Fibroblast of the aortic adventitia (primary cell): ENCODE measurements at regions not wholly inside any gene's neighbourhood (a gene's known extent, or its start where the extent isn't known, plus 50 kb on each side); places are given as distances from the start of the nearest gene placed in this dataset.
"Not testable (repeated sequence)": the region's sequence is repeated elsewhere in the genome, so short reads cannot be mapped to it uniquely, and the experiment has no call there.

Experiments
- DNase-seq: peaks from one replicate; pipeline ENCODE4 v3.0.0-alpha.2; 2010; ENCODE audit warnings: low read depth
- H3K4me3 ChIP-seq: 2 replicates; pipeline ENCODE4 v1.5.1; 2011; ENCODE audit warnings: low read depth, mild to moderate bottlenecking, control low read depth, low read length, moderate library complexity
- TF ChIP-seq, protein P1 (sequence below): IDR thresholded peaks from 2 replicates; pipeline ENCODE4 v1.5.1; 2011; ENCODE audit warnings: mild to moderate bottlenecking, low read length, control low read depth, inconsistent platforms; ENCODE audit not compliant: insufficient read depth

DNA sequence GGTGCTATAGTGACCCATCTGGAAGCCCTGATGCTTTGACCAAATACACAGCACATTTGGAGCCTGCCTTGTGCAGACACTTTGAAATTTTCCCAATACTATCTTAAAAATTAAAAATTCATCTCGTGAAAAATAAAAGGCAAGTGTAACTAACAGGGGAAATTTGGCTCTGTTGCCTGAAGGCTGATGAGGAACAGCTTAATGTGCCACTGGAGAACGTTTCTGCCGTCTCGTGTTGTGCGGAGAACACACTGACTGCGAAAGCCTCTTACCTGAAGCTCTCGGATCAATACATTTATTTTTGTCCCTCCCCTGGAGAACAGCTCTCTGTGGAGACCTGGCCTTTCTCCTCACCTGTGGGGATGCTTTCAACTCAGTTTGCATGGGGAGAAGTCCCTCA, 77.2 kb upstream of the CHST15 start:
- no peak overlapping the region for H3K4me3 ChIP-seq
- TF ChIP-seq, protein P1, sequence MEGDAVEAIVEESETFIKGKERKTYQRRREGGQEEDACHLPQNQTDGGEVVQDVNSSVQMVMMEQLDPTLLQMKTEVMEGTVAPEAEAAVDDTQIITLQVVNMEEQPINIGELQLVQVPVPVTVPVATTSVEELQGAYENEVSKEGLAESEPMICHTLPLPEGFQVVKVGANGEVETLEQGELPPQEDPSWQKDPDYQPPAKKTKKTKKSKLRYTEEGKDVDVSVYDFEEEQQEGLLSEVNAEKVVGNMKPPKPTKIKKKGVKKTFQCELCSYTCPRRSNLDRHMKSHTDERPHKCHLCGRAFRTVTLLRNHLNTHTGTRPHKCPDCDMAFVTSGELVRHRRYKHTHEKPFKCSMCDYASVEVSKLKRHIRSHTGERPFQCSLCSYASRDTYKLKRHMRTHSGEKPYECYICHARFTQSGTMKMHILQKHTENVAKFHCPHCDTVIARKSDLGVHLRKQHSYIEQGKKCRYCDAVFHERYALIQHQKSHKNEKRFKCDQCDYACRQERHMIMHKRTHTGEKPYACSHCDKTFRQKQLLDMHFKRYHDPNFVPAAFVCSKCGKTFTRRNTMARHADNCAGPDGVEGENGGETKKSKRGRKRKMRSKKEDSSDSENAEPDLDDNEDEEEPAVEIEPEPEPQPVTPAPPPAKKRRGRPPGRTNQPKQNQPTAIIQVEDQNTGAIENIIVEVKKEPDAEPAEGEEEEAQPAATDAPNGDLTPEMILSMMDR, result no peak
- DNase-seq, result no peak

DNA sequence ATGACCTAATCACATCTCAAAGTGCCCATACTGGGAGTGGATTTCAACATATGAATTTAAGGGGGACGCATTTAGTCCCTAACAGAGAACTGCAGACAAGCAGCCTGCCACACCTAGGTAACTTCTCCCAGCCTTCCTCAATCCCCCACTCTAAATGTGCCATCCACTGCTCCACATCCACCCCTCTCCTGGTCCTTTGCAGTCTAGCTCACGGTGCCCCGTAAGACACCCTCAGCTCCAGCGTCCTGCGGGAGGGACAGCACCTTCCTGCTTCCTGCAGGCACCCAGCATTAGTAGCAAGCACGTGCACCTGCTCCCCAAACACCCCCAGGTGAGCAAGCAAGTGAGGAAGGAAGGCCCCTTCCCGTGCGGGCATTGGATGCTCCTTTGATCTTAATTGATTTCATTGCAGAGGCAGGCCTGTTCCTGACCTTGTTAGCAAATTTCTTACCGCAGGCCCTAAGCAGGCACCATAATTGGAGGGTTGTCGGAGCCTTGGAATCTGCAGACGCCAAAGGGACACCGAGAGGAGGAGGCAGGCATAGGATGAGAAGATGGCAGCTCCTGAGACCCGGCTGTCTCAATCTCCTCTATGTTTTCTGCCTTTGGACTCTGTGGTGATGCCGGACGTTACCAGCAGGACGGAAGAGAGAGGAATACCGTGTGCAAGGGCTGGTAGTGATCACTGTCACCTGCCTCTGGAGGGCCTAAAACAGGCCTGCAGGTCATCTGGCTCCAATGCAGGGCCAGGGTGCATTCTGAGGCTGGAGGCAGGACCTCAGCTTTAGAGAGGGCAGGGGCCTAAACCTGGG, 75.8 kb upstream of the CHST15 start:
- DNase-seq, result no peak
- TF ChIP-seq, protein P1, result no peak

DNA sequence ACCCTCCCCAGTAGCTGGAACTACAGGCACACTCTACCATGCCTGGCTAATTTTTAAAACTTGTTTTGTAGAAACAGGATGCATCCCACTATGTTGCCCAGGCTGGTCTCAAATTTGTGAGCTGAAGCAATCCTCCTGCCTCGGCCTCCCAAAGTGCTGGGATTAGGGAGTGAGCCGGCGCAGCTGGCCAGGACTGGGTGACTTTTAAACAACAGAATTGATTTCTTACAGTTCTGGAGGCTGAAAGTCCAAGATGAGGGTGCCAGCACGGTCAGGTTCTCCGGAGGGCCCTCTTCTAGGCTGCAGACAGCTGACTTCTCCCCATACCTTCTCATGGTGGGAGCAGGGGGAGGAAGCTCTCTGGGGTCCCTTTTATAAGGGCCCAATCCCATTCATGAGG, 75.2 kb upstream of the CHST15 start:
- DNase-seq, result no peak
- H3K4me3 ChIP-seq, result no peak overlapping the region
- TF ChIP-seq, protein P1, result no peak

More for the DNA sequence above, 75.8 kb upstream of the CHST15 start:
- no peak overlapping the region for H3K4me3 ChIP-seq

DNA sequence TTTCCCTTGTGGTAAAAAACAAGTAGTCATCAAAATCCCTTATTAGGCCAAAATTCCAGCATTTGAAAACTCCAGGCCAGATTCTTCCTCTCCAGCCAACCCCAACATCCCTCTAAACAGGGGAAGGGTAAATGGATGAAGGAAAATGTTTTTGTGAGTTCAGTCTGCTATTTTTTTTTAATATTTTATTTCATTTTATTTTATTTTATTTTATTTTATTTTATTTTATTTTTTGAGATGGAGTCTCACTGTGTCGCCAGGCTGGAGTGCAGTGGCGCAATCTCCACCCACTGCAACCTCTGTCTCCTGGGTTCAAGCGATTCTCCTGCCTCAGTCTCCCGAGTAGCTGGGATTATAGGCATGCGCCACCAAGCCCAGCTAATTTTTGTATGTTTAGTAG, 74.5 kb upstream of the CHST15 start:
- not testable (repeated sequence) for H3K4me3 ChIP-seq, DNase-seq

DNA sequence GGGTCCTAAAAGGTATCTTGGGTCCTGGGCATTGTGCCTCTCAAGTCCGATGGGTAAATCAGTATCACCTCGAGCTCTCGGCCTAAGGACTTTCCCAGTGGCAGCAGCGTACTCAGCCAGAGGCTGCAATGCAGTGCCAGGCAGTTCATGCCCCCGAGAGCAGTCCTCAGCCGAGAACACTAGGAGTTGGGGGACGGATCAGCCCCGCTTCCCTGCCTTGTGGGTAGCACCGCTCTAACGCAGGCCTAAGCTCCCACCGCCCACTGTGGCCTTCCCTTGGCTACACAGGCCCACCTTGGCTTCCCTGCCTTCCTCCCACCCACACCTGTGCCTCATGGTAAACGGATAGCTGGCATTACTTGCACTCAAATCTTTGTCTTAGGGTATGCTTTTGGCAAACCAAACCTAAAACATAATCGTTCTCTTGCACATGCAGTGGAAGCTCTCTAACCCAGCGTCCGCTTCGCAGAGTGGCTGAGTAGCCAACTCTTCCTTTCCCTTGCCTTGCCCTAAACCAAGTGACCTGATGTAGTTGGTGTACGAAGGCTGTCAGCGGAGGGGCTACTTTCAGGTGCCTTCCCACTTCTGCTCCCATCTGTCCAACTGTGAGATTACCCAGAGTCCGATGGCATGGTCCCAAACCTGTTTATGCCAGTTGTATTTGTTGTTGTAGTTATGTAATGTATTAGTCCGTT, 73.2 kb upstream of the CHST15 start:
- TF ChIP-seq, protein P1, result no peak
- no peak for DNase-seq
- H3K4me3 ChIP-seq, result no peak overlapping the region

DNA sequence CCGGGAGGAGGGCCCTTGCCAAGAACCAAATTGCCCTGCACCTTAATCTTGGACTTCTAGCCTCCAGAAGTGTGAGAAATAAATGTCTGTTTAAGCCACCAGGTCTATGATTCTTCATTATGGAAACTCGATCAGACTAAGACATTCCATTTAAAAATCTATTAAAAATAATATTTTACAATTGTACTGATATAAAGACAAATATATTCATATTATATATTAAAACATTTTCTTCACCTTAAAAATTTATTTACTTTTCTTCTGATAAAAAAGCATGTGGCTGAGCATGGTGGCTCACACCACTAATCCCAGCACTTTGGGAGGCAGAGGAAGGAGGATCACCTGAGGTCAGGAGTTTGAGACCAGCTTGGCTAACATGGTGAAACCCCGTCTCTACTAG, 72.4 kb upstream of the CHST15 start:
- H3K4me3 ChIP-seq, result no peak overlapping the region
- TF ChIP-seq, protein P1, result no peak
- DNase-seq, result no peak

DNA sequence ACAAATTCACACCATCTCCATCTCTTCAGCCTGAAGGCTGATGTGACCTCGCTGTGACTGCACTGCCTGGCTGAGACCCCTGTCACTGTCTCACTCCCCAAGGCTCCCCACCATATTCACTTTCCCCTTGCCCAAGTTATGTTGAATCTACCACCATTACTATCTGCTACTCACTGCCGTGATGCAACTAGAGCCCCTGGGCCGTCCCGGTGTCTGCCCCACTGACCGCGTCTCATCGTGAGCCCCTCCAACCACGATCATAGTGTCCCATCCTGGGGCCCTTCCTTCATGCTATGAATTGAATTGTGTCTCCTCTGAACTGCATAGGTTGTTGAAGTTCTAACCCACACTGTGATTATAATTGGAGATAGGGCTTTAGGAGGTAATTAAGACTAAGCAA, 71.9 kb upstream of the CHST15 start:
- H3K4me3 ChIP-seq, result no peak overlapping the region
- TF ChIP-seq, protein P1, result no peak
- no peak for DNase-seq
